NCI-H748 (cell line): ENCODE measurements at regions not wholly inside any gene's neighbourhood (a gene's known extent, or its start where the extent isn't known, plus 50 kb on each side); places are given as distances from the start of the nearest gene placed in this dataset.

ENCODE experiments used
- DNase-seq: peaks from one replicate; lab custom pipeline; 2025; ENCODE audit not compliant: unreplicated experiment; lab: John Stamatoyannopoulos, UW

GRCh38 chr5:82330530-82331270 lies 52.5 kb upstream of the RPS23 start:
- DNase-seq, result no peak

- no peak for DNase-seq
These were observed 51.2 kb upstream of the RPS23 start for GRCh38 chr5:82329393-82329792.
